SHP77 treated with DMSO at 0.1 percent for 48 hours (cell line): ENCODE measurements at regions not wholly inside any gene's neighbourhood (a gene's known extent, or its start where the extent isn't known, plus 50 kb on each side); places are given as distances from the start of the nearest gene placed in this dataset.

Experiments
- DNase-seq: peaks from one replicate; lab custom pipeline; 2025; lab: John Stamatoyannopoulos, UW

DNA sequence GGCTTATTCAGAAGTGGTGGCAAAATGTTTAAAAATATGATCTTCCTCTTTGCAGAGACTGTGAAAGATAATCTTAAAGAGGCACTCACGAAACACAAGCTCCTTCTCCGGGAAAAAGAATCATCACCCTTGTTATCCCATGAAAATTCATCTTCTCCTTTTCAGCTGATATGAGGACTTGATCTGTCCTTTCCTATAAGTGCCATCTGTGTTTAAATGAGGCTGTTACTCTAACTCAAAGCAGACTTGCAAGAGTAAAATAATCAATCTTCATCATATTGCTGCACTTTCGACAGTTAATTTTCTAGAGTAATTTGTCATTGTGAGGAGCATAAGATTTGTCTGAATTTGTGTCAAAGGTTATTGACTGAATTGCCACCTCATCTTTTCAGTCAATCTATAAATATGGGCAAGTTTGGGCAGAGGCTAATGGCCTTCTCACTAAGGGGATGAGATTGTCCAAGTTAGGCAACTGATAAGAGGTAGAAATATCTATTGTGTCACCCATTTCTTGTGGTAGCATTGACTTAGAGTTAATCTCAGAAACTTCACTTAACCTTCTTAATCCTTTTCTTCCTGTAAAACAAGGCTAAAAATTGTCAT is 452.9 kb downstream of the GRXCR1 start:
- DNase-seq: no peak

DNA sequence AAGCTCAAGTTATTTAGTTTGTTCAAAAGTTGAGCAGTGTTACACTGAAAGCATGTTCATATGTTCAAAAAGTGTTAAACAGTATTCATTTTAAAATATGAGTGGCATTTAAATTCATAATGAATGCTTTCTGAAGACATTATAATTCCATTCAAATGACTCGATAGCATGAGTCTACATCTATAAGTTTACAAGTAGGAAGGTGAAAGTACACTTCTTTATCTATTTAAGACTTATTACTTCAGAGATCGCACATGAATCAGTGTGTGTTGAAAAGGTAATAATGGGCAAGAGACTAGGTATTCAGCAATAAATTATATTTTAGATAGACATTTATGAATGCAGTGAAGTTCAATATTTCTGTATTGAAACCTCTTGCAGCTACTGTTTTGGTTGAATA is 456.1 kb downstream of the GRXCR1 start:
- no peak for DNase-seq

DNA sequence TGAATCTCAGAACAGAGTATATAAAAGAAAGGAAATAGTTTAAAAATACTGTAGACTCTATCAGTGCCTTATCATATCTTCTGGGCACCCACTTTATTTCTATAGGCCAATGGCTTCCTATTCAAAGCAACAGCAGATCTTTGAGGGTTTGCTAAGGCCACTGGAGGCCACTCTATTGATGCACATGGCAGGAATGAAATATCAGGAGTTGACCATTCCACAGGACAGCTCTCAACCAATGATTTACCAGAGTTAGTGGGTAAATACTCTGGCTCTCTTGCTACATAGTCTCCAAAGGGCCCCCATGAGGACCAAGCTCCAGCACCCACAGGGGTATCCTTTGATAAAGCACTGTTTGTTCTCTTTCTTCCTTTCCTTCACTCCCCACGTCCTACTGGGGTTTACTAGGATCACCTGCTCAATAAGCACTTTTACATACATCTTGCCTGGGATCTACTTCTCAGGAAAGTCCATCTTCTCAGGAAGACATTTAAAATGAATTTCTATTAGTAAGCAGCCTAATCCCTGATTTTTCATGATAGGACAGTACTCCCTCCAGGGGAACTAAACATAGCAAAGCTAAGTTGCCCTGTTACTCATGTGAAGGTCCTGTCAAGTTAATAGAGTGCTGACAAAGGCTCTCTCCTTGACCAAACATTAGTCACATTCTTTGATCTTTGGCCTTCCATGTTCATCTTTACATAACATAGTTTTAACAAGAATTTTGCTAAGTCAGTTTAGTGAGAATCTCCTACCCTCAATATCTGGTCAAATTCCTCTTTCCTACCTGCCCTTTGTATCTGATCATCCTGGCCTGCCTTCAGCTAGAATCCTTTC is 459.7 kb downstream of the GRXCR1 start:
- no peak for DNase-seq

- DNase-seq: no peak
These were observed 460.3 kb downstream of the GRXCR1 start for GRCh38 chr4:43352859-43353258.

DNA sequence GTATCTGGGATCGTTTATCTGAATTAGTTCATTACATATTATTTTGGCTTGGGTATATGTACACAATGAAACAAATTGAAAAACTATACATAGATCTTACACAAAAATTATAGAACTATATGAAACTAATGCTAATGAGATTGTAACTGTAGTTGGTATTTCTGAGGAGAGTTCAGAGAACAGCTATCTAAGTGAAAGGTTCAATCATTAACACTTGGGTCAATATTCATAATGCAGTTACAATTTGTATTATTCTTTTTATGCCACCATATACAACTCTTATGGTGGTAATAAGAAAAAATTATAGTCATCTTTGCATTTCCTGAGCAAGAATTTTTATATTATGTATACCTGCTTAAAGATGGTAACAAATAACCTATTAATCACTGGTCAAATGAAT is 461.0 kb downstream of the GRXCR1 start:
- DNase-seq: no peak

GRCh38 chr4:43356786-43357185 is 464.3 kb downstream of the GRXCR1 start:
- no peak for DNase-seq

DNA sequence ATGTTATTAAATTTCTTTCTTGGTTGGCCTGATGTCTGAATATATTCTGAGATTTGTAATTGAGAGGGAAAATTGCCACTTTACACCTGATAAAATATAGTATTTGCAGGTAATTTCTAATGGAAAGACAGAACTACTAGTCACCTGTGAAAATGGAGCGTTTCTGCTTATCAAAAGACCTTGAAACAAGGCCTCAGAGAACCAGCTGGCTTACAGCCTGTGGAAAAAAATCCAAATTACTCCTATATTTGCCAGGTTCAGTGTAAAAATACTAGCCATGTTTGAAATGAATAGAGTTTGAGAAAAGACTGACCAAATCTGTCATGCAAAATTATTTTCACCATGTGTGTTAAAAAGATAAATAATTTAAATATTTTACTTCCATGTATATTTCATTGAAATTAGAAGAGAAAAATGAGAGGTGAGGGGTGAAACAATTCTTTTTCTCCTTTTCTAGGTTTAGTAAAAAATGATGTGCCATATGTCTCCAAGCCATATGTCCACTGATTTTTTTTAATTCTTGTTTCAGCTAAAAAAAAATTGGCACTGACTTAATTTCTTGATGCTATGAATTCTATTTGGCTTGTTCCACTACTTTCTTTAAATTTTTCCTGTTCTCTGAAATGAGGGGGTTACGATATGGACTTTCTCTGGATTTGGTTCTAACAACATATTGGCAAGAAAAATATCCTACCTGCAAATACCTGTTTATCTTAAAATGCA is 464.9 kb downstream of the GRXCR1 start:
- DNase-seq: no peak

GRCh38 chr4:43360296-43360695 is 467.8 kb downstream of the GRXCR1 start:
- no peak for DNase-seq

DNA sequence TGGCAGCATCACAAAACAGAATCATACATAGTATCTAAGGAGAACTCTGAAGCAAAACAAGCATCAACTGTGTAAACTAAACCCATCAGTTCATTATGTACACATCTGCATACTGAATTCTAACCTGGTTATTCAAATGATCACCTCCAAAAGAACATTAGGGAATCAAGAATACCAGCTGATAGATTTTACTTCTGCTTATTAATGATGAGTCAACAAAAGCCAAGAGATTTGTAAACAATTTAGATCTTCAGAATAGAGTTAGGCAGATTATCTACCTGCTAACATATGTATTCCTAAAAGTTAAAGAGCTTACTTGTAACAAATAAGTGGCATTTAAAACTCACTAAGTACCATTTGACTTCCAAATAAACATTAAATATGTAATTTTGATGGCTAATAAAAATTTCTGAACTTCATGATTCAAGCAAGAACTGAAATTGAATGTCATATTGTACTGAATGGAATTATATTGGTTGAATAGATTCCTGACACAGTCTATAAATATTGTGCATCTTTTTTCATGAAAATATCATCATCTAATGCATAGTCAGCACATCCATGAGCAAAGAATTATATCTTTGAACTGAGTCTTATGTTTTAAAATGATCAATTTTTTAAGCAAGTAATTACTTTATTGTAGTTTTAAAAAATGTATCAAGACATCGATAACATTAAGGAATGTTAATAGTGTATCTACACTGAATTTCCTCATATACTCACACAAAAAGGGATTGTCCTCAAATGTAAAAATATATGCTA is 470.5 kb downstream of the GRXCR1 start:
- DNase-seq: no peak

GRCh38 chr4:43369036-43369594 is 476.6 kb downstream of the GRXCR1 start:
- no peak for DNase-seq

GRCh38 chr4:43373201-43373600 is 480.7 kb downstream of the GRXCR1 start:
- DNase-seq: no peak

GRCh38 chr4:43374216-43374751 is 481.8 kb downstream of the GRXCR1 start:
- no peak for DNase-seq

- no peak for DNase-seq
These were observed 486.5 kb downstream of the GRXCR1 start for GRCh38 chr4:43379016-43379415.

DNA sequence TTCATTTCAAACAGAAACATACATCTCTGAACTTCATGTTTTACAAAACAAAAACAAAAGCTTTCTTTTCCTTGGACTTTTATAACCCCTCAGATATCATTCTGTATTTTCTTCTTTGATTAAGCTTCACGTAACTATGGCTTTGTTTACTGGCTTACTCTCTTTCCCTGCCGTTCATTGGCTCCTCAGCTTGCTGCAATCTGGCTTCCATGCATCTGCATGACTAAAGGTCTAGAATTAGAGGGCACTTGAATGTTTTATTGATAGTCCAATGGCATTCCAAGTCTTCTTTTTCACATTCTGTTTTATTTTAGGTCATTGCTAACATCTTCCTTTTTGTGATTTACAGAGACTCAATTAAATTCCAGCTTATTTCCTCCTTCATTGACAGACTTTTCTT is 487.6 kb downstream of the GRXCR1 start:
- no peak for DNase-seq

GRCh38 chr4:43391069-43391468 is 498.6 kb downstream of the GRXCR1 start:
- DNase-seq: no peak

- DNase-seq: no peak
These were observed 502.5 kb downstream of the GRXCR1 start for GRCh38 chr4:43394976-43395375.

DNA sequence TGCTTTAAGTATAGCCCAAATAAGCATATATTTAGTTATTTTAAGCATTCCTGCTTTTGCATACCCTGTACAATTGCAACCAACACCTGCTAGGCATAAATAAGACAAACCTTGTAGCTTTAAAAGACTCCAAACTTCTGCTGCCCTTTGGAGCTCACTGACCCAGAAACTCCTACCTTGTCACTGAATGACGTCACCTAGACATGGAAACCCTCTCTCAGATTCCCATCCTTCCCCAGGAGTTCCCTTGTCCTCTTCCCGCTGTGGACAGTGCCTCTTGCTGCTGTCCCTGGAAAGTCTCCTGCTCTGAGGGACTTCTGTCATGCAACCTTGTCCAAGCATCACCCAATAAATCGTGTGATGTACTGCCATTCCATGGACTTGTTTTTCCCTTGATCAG is 507.2 kb downstream of the GRXCR1 start:
- no peak for DNase-seq

GRCh38 chr4:43402393-43402792 is 509.9 kb downstream of the GRXCR1 start:
- no peak for DNase-seq

DNA sequence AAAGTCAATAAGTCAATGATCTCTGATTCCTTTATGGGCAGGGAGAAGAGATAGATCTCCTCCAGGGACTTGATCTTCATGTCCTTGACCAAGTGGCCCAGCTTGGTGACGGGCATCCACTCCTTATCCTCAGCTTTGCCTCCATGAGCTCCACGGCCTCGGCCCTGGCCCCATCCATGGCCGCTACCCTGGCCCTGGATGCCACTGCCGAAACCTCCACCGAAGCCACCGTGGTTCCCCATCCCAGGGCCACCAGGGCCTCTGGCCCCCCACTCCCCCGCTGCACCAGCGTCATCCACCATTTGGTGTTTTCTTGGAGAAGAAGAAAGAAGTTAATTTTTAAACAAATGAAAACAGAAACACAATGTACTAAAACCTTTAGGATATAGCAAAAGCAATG is 518.1 kb downstream of the GRXCR1 start:
- no peak for DNase-seq

- DNase-seq: no peak
These were observed 518.7 kb downstream of the GRXCR1 start for GRCh38 chr4:43411226-43411625.

GRCh38 chr4:43423276-43423675 is 530.8 kb downstream of the GRXCR1 start:
- DNase-seq: no peak

DNA sequence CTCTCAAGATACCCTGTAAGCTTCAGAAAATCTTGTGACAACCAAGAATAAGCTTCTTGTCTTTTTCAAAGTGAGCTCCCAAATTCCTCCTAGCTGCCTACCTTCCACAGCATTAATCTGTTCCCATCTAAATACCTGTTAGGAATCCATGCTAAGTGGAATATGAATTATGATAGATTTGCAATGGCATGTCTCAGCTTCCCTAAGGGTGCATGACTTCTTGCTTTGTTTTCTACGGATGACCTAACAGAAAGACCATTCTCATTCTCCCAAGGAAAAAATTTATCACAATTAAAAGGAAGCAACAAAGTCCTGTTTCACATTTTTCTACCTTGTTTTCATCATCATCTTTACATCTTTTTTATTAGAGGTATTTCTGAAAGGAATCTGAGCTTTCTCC is 532.7 kb downstream of the GRXCR1 start:
- no peak for DNase-seq
